Left ventricle myocardium superior (tissue), 1 donor: ENCODE measurements at regions not wholly inside any gene's neighbourhood (a gene's known extent, or its start where the extent isn't known, plus 50 kb on each side); places are given as distances from the start of the nearest gene placed in this dataset.
"Not testable (repeated sequence)": the region's sequence is repeated elsewhere in the genome, so short reads cannot be mapped to it uniquely, and the experiment has no call there.

Experiments
- ATAC-seq: fragments of 200-7000 bp; cut with Tn5 transposase; one replicate; pipeline ENCODE4 v1.9.1; 2020; ENCODE audit warnings: mild to moderate bottlenecking, moderate library complexity
- DNase-seq: peaks from one replicate; pipeline ENCODE4 v3.0.0-alpha.2; 2020
- intact Hi-C: fragments of 100-400 bp; cut with micrococcal nuclease; formaldehyde crosslinking; loops from one replicate; pipeline ENCODE4 v1.11.0; 2022
- donor health status: DM: no; HTN: yes; CAD: no; lungs with severe emphysema.

GRCh38 chr18:11342115-11342514 lies 192.7 kb upstream of the PIEZO2 start:
- intact Hi-C loops, ATAC-seq, DNase-seq: not testable (repeated sequence)

- DNase-seq (no peak), ATAC-seq (no peak)
- intact Hi-C loops = no loop called here
These were observed 189.9 kb upstream of the PIEZO2 start for GRCh38 chr18:11339188-11339775.

- DNase-seq = no peak
- ATAC-seq = no peak
- intact Hi-C loops = no loop called here
These were observed 186.9 kb upstream of the PIEZO2 start for GRCh38 chr18:11336241-11336640.

GRCh38 chr18:11327391-11328009 lies 178.1 kb upstream of the PIEZO2 start:
- DNase-seq = no peak
- peak; percentile 85 for ATAC-seq
- intact Hi-C loops = no loop called here

GRCh38 chr18:11324956-11325882 lies 175.8 kb upstream of the PIEZO2 start:
- DNase-seq (no peak), ATAC-seq (no peak)
- intact Hi-C loops = no loop called here

- DNase-seq = no peak
- intact Hi-C loops = no loop called here
- ATAC-seq = no peak
These were observed 175.1 kb upstream of the PIEZO2 start for GRCh38 chr18:11324510-11324909.

GRCh38 chr18:11323359-11323819 lies 174.0 kb upstream of the PIEZO2 start:
- intact Hi-C loops = no loop called here
- ATAC-seq (no peak), DNase-seq (no peak)

GRCh38 chr18:11322716-11323115 lies 173.3 kb upstream of the PIEZO2 start:
- intact Hi-C loops = no loop called here
- ATAC-seq = no peak
- no peak for DNase-seq

- intact Hi-C loops = no loop called here
- DNase-seq (no peak), ATAC-seq (no peak)
These were observed 172.6 kb upstream of the PIEZO2 start for GRCh38 chr18:11322006-11322405.

- intact Hi-C loops = no loop called here
- no peak for ATAC-seq
These were observed 171.6 kb upstream of the PIEZO2 start for GRCh38 chr18:11320986-11321385.

GRCh38 chr18:11316546-11316945 lies 167.2 kb upstream of the PIEZO2 start:
- intact Hi-C loops = loop anchor here (10.0 kb wide), 1 partner anchor 68 kb away; no protein-coding TSS in a partner anchor
- ATAC-seq = no peak
- no peak for DNase-seq

More at GRCh38 chr18:11320986-11321385, 171.6 kb upstream of the PIEZO2 start:
- DNase-seq = no peak

- peak; percentile 55 for DNase-seq
- intact Hi-C loops = loop anchor here (10.0 kb wide), 1 partner anchor 74 kb away; no protein-coding TSS in a partner anchor
- peak; percentile 75 for ATAC-seq
These were observed 161.2 kb upstream of the PIEZO2 start for GRCh38 chr18:11310476-11311086.

GRCh38 chr18:11309172-11309571 lies 159.8 kb upstream of the PIEZO2 start:
- intact Hi-C loops = no loop called here
- ATAC-seq (no peak), DNase-seq (no peak)

- DNase-seq (no peak), ATAC-seq (no peak)
- intact Hi-C loops = no loop called here
These were observed 159.1 kb upstream of the PIEZO2 start for GRCh38 chr18:11308499-11308898.

- ATAC-seq (no peak), DNase-seq (no peak)
- intact Hi-C loops = no loop called here
These were observed 158.3 kb upstream of the PIEZO2 start for GRCh38 chr18:11307716-11308115.

- ATAC-seq (no peak), DNase-seq (no peak)
- intact Hi-C loops = no loop called here
These were observed 156.1 kb upstream of the PIEZO2 start for GRCh38 chr18:11305507-11305906.

- no peak for DNase-seq
- ATAC-seq = no peak
- intact Hi-C loops = no loop called here
These were observed 155.6 kb upstream of the PIEZO2 start for GRCh38 chr18:11304928-11305327.

GRCh38 chr18:11296946-11297345 lies 147.6 kb upstream of the PIEZO2 start:
- DNase-seq (no peak), ATAC-seq (no peak)
- intact Hi-C loops = no loop called here

- ATAC-seq (no peak), DNase-seq (no peak)
- intact Hi-C loops = no loop called here
These were observed 144.4 kb upstream of the PIEZO2 start for GRCh38 chr18:11293794-11294193.

- ATAC-seq (no peak), DNase-seq (no peak)
- intact Hi-C loops = no loop called here
These were observed 141.4 kb upstream of the PIEZO2 start for GRCh38 chr18:11290786-11291185.
